ENCODE measurements at regions not wholly inside any gene's neighbourhood (a gene's known extent, or its start where the extent isn't known, plus 50 kb on each side); places are given as distances from the start of the nearest gene placed in this dataset.

GRCh38 chr1:238465449-238465848 is 574.7 kb upstream of the ZP4 start:
- TF ChIP-seq, protein P1, sequence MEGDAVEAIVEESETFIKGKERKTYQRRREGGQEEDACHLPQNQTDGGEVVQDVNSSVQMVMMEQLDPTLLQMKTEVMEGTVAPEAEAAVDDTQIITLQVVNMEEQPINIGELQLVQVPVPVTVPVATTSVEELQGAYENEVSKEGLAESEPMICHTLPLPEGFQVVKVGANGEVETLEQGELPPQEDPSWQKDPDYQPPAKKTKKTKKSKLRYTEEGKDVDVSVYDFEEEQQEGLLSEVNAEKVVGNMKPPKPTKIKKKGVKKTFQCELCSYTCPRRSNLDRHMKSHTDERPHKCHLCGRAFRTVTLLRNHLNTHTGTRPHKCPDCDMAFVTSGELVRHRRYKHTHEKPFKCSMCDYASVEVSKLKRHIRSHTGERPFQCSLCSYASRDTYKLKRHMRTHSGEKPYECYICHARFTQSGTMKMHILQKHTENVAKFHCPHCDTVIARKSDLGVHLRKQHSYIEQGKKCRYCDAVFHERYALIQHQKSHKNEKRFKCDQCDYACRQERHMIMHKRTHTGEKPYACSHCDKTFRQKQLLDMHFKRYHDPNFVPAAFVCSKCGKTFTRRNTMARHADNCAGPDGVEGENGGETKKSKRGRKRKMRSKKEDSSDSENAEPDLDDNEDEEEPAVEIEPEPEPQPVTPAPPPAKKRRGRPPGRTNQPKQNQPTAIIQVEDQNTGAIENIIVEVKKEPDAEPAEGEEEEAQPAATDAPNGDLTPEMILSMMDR (conservative IDR thresholded peaks at IDR 0.05; ENCODE audit: low read length): no peak
- no peak for TF ChIP-seq EZH2phosphoT487 (IDR thresholded peaks at IDR 0.05; ENCODE audit: borderline replicate concordance, low read depth, low read length)

Measured in OCI-LY7 (cell line).